H1 (cell line): ENCODE measurements at regions not wholly inside any gene's neighbourhood (a gene's known extent, or its start where the extent isn't known, plus 50 kb on each side); places are given as distances from the start of the nearest gene placed in this dataset.

ENCODE experiments used
- EGR1 ChIP-seq: IDR thresholded peaks from 2 replicates; pipeline ENCODE4 v1.6.1; 2011; ENCODE audit warnings: low read depth, low read length, borderline replicate concordance
- KDM5A ChIP-seq: fragments of 200-600 bp; IDR thresholded peaks from 2 replicates; pipeline ENCODE4 v1.7.1; 2012; ENCODE audit warnings: mild to moderate bottlenecking, low read length, inconsistent platforms, mixed read lengths
- RBBP5 ChIP-seq: IDR thresholded peaks from 2 replicates; pipeline ENCODE4 v1.7.1; 2012; ENCODE audit warnings: low read depth, mild to moderate bottlenecking, inconsistent platforms, low read length, moderate library complexity, borderline replicate concordance
- SP4 ChIP-seq: IDR thresholded peaks from 2 replicates; pipeline ENCODE4 v1.6.1; 2012; ENCODE audit warnings: low read length, inconsistent platforms

DNA sequence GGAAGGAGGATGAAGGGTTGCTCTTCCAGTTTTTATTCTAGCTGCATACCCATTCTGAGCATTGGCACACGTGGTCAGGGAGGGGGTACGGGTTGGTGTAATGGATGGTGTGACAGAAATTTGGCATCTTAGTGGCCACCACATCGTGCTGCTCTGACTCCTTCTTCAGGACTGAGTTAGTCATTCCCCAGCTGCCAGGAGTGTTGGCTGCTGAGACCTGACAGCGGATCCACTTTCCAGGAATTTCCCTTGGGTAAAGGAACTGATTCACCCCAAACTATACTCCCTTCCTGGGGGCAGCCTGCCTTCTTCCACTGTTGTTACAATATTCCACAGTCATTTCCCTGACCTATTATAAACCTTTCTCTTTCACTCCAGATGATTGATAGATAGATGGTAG lies 595.5 kb upstream of the KLHL1 start (continued):
- TF ChIP-seq EGR1 (no peak), SP4 (no peak), RBBP5 (no peak), KDM5A (no peak)
